ENCODE measurements at regions not wholly inside any gene's neighbourhood (a gene's known extent, or its start where the extent isn't known, plus 50 kb on each side); places are given as distances from the start of the nearest gene placed in this dataset.

DNA sequence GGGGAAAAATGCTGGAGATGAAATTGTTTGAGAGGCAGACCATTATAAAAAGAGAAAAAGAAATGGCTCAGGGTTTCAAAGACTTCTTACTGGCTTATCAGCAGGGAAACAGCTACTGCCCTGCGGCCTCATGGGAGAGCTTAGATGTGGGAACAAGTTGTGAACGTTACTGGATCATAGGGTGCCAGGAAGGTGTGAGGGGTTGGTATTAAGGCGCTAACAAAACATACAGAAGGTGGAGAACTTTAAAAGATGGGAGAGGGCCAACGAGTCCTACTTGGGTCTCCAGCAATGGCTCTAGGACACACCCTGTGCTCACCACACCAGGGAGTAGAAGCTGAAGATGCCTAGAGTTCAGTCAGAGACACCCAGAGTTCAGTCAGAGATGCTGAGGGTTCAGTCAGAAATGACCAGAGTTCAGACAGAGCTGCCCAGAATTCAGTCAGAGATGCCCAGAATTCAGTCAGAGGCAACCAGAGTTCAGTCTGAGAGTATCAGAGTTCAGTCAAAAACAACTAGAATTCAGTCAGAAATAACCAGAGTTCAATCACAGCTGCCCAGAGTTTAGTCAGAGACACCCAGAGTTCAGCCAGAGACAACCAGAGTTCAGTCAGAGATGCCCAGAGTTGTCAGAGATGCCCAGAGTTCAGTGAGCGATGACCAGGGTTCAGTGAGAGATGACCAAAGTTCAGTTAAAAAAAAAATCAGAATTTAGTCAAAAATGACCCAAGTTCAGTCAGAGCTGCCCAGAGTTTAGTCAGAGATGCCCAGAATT, 1103.6 kb downstream of the BCL11B start:
- Histone ChIP-seq H3K18ac (ENCODE audit: low read length) (no peak overlapping the region), H2AK5ac (ENCODE audit: low read length) (no peak overlapping the region), H3K14ac (ENCODE audit: low read length) (no peak overlapping the region), H2BK5ac (ENCODE audit: low read depth, low read length, poor library complexity) (no peak overlapping the region), H3K9ac (ENCODE audit: low read length) (no peak overlapping the region), H4K91ac (ENCODE audit: low read depth, low read length) (no peak overlapping the region), H3K4me2 (ENCODE audit: low read length) (no peak overlapping the region), H3K27me3 (ENCODE audit: insufficient read depth, low read length) (no peaks in the 10 kb centered on the region), H4K12ac (ENCODE audit: low read depth, low read length) (no peak overlapping the region), H3K9me3 (ENCODE audit: insufficient read depth, low read depth, low read length) (no peaks in the 10 kb centered on the region), H3K23ac (ENCODE audit: low read length) (no peak overlapping the region), H3K4me1 (ENCODE audit: control insufficient read depth in 1 of 2, insufficient read depth in 2 of 2, low read length in 2 of 2) (no peaks in the 10 kb centered on the region), H2BK12ac (ENCODE audit: low read length) (no peak overlapping the region), H2AFZ (ENCODE audit: insufficient read depth, low read length, poor library complexity) (no peak overlapping the region), H3K79me1 (ENCODE audit: low read length) (no peaks in the 10 kb centered on the region), H3K4me3 (ENCODE audit: low read depth, low read length) (no peak overlapping the region), H3K36me3 (ENCODE audit: control insufficient read depth in 1 of 2, insufficient read depth in 2 of 2, low read length in 2 of 2) (no peaks in the 10 kb centered on the region), H2BK120ac (ENCODE audit: insufficient read depth, low read length, poor library complexity) (no peak overlapping the region), H3K4ac (ENCODE audit: low read depth, low read length) (no peak overlapping the region), H3K27ac (ENCODE audit: low read depth, low read length) (no peak overlapping the region), H4K8ac (ENCODE audit: low read depth, low read length) (no peak overlapping the region), H3K79me2 (ENCODE audit: control insufficient read depth, insufficient read depth, low read length, poor library complexity) (no peaks in the 10 kb centered on the region)
- DNase-seq, result no peak
- WGBS (ENCODE audit: extremely low coverage, insufficient coverage, insufficient read length), result no CpG with 5 or more reads among the region's 5 CpGs

DNA sequence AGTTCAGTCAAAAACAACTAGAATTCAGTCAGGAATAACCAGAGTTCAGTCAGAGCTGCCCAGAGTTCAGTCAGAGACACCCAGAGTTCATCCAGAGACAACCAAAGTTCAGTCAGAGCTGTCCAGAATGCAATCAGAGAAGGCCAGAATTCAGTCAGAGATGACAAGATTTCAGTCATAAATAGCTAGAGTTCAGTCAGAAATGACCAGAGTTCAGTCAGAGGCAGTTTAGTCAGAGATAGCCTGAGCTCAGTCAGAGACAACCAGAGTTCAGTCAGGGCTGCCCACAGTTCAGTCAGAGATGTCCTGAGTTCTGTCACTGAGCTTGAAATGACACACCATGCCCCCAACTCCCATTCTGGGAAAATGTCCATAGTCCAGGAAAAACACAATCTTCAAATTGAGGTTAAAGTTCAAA, 1102.8 kb downstream of the BCL11B start:
- H3K18ac ChIP-seq (ENCODE audit: low read length), result no peak overlapping the region
- no peak overlapping the region for H2BK120ac ChIP-seq (ENCODE audit: insufficient read depth, low read length, poor library complexity)

DNA sequence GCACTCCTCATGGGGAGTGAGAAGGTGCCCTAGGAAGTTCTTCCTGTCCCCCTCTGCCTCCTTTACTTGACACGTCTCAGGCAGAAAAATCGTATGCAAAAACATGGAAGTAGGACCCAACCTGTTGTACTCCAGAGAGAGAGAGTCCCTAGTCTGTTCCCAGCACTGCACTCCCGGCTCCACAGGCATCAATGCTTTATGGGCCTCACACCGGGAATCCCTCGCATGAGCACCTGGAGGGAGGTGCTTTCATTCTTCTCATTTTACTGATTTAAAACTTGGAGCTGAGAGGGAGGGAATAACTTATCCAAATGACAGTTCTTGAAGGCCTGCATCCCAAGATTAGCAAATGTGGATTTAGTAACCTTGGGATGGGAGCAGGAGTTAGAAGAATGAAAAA, 1101.4 kb downstream of the BCL11B start:
- H4K8ac ChIP-seq (ENCODE audit: low read depth, low read length), result no peak overlapping the region
- H3K4me1 ChIP-seq (ENCODE audit: control insufficient read depth in 1 of 2, insufficient read depth in 2 of 2, low read length in 2 of 2), result no peaks in the 10 kb centered on the region
- no peak overlapping the region for H3K27ac ChIP-seq (ENCODE audit: low read depth, low read length)
- no peaks in the 10 kb centered on the region for H3K27me3 ChIP-seq (ENCODE audit: insufficient read depth, low read length)
- H2BK12ac ChIP-seq (ENCODE audit: low read length), result no peak overlapping the region
- no peak overlapping the region for H3K4me2 ChIP-seq (ENCODE audit: low read length)
- H2BK5ac ChIP-seq (ENCODE audit: low read depth, low read length, poor library complexity), result no peak overlapping the region
- no peaks in the 10 kb centered on the region for H3K79me2 ChIP-seq (ENCODE audit: control insufficient read depth, insufficient read depth, low read length, poor library complexity)
- no peak overlapping the region for H2AFZ ChIP-seq (ENCODE audit: insufficient read depth, low read length, poor library complexity)
- H3K9me3 ChIP-seq (ENCODE audit: insufficient read depth, low read depth, low read length), result no peaks in the 10 kb centered on the region
- H3K36me3 ChIP-seq (ENCODE audit: control insufficient read depth in 1 of 2, insufficient read depth in 2 of 2, low read length in 2 of 2), result no peaks in the 10 kb centered on the region
- no peak overlapping the region for H3K4ac ChIP-seq (ENCODE audit: low read depth, low read length)
- H3K9ac ChIP-seq (ENCODE audit: low read length), result no peak overlapping the region
- no peak overlapping the region for H3K23ac ChIP-seq (ENCODE audit: low read length)
- H4K12ac ChIP-seq (ENCODE audit: low read depth, low read length), result no peak overlapping the region
- WGBS (ENCODE audit: extremely low coverage, insufficient coverage, insufficient read length), result no CpG with 5 or more reads among the region's 5 CpGs
- H2BK120ac ChIP-seq (ENCODE audit: insufficient read depth, low read length, poor library complexity), result no peak overlapping the region
- H3K18ac ChIP-seq (ENCODE audit: low read length), result no peak overlapping the region
- no peak overlapping the region for H3K14ac ChIP-seq (ENCODE audit: low read length)
- no peak overlapping the region for H4K91ac ChIP-seq (ENCODE audit: low read depth, low read length)
- no peaks in the 10 kb centered on the region for H3K79me1 ChIP-seq (ENCODE audit: low read length)
- H3K4me3 ChIP-seq (ENCODE audit: low read depth, low read length), result no peak overlapping the region
- no peak for DNase-seq
- no peak overlapping the region for H2AK5ac ChIP-seq (ENCODE audit: low read length)

More for the DNA sequence above, 1102.8 kb downstream of the BCL11B start:
- no peak overlapping the region for H3K27ac ChIP-seq (ENCODE audit: low read depth, low read length)
- H2AFZ ChIP-seq (ENCODE audit: insufficient read depth, low read length, poor library complexity), result no peak overlapping the region
- H3K9me3 ChIP-seq (ENCODE audit: insufficient read depth, low read depth, low read length), result no peaks in the 10 kb centered on the region
- no peak overlapping the region for H3K4me2 ChIP-seq (ENCODE audit: low read length)
- H4K12ac ChIP-seq (ENCODE audit: low read depth, low read length), result no peak overlapping the region
- no peaks in the 10 kb centered on the region for H3K79me1 ChIP-seq (ENCODE audit: low read length)
- no peak overlapping the region for H3K23ac ChIP-seq (ENCODE audit: low read length)
- H2AK5ac ChIP-seq (ENCODE audit: low read length), result no peak overlapping the region
- H3K4me3 ChIP-seq (ENCODE audit: low read depth, low read length), result no peak overlapping the region
- H3K9ac ChIP-seq (ENCODE audit: low read length), result no peak overlapping the region
- no peaks in the 10 kb centered on the region for H3K79me2 ChIP-seq (ENCODE audit: control insufficient read depth, insufficient read depth, low read length, poor library complexity)
- no peak overlapping the region for H2BK5ac ChIP-seq (ENCODE audit: low read depth, low read length, poor library complexity)
- H3K27me3 ChIP-seq (ENCODE audit: insufficient read depth, low read length), result no peaks in the 10 kb centered on the region
- H2BK12ac ChIP-seq (ENCODE audit: low read length), result no peak overlapping the region
- H3K4me1 ChIP-seq (ENCODE audit: control insufficient read depth in 1 of 2, insufficient read depth in 2 of 2, low read length in 2 of 2), result no peaks in the 10 kb centered on the region
- no peak overlapping the region for H4K8ac ChIP-seq (ENCODE audit: low read depth, low read length)
- no peak for DNase-seq
- H3K4ac ChIP-seq (ENCODE audit: low read depth, low read length), result no peak overlapping the region
- no peak overlapping the region for H4K91ac ChIP-seq (ENCODE audit: low read depth, low read length)
- H3K14ac ChIP-seq (ENCODE audit: low read length), result no peak overlapping the region
- H3K36me3 ChIP-seq (ENCODE audit: control insufficient read depth in 1 of 2, insufficient read depth in 2 of 2, low read length in 2 of 2), result no peaks in the 10 kb centered on the region

DNA sequence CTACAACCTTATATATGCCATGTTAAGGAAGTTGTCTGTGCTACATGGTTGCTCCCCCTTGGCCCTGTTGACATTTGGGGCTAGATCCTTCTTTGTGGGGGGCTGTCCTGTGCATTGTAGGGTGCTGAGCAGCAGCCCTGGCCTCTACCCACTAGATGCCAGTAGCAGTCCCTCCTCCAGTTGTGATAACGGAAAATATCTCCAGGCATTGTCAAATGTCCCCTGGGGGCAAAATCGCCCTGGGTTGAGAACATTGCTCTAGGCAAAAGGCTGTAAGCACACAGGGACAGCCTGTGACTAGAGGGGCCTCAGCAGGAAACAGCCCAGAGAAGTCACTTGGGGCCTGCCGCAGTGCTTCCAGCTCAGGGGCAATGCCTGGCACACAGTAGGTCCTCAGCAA, 1100.3 kb downstream of the BCL11B start:
- Histone ChIP-seq H3K18ac (ENCODE audit: low read length) (no peak overlapping the region), H4K12ac (ENCODE audit: low read depth, low read length) (no peak overlapping the region), H3K4ac (ENCODE audit: low read depth, low read length) (no peak overlapping the region), H3K27me3 (ENCODE audit: insufficient read depth, low read length) (no peaks in the 10 kb centered on the region), H2BK5ac (ENCODE audit: low read depth, low read length, poor library complexity) (no peak overlapping the region), H3K79me2 (ENCODE audit: control insufficient read depth, insufficient read depth, low read length, poor library complexity) (no peaks in the 10 kb centered on the region), H3K4me3 (ENCODE audit: low read depth, low read length) (no peak overlapping the region), H2BK120ac (ENCODE audit: insufficient read depth, low read length, poor library complexity) (no peak overlapping the region), H2BK12ac (ENCODE audit: low read length) (no peak overlapping the region), H2AK5ac (ENCODE audit: low read length) (no peak overlapping the region), H4K91ac (ENCODE audit: low read depth, low read length) (no peak overlapping the region), H3K14ac (ENCODE audit: low read length) (no peak overlapping the region), H3K36me3 (ENCODE audit: control insufficient read depth in 1 of 2, insufficient read depth in 2 of 2, low read length in 2 of 2) (no peaks in the 10 kb centered on the region), H3K9ac (ENCODE audit: low read length) (no peak overlapping the region), H3K27ac (ENCODE audit: low read depth, low read length) (no peak overlapping the region), H2AFZ (ENCODE audit: insufficient read depth, low read length, poor library complexity) (no peak overlapping the region), H3K4me1 (ENCODE audit: control insufficient read depth in 1 of 2, insufficient read depth in 2 of 2, low read length in 2 of 2) (no peaks in the 10 kb centered on the region), H3K9me3 (ENCODE audit: insufficient read depth, low read depth, low read length) (no peaks in the 10 kb centered on the region), H4K8ac (ENCODE audit: low read depth, low read length) (no peak overlapping the region), H3K4me2 (ENCODE audit: low read length) (no peak overlapping the region), H3K23ac (ENCODE audit: low read length) (no peak overlapping the region), H3K79me1 (ENCODE audit: low read length) (no peaks in the 10 kb centered on the region)
- DNase-seq, result peak in 1 of 2 donors; percentile 70
- no CpG with 5 or more reads among the region's 3 CpGs for WGBS (ENCODE audit: extremely low coverage, insufficient coverage, insufficient read length)
